IMR-90 (cell line): ENCODE measurements at regions not wholly inside any gene's neighbourhood (a gene's known extent, or its start where the extent isn't known, plus 50 kb on each side); places are given as distances from the start of the nearest gene placed in this dataset.

ENCODE experiments used
- ATAC-seq: fragments of 200-7000 bp; cut with Tn5 transposase; 2 replicates; pipeline ENCODE4 v1.9.1; 2020; ENCODE audit warnings: low read depth, mild to moderate bottlenecking, moderate library complexity
- BruUV-seq: library from RNA; stranded (reverse); fragments of 400-500 nt; replicated peaks from 2 replicates; lab custom pipeline; 2021; lab: Mats Ljungman, UMichigan
- CTCF ChIA-PET: fragments of 300-600 bp; formaldehyde crosslinking; extraction: SDS; loops from one replicate; lab custom pipeline; 2021; ENCODE audit warnings: antibody characterized with exemption; lab: Yijun Ruan, JAX
- POLR2A ChIA-PET: fragments of 300-600 bp; sonication (Branson Sonifier 250); formaldehyde crosslinking; loops from one replicate; lab custom pipeline; 2022; ENCODE audit warnings: antibody characterized with exemption; ENCODE audit not compliant: unreplicated experiment; lab: Charles Lee
- DNase-seq: peaks from one replicate; pipeline ENCODE4 v3.0.0; 2013
- H2AFZ ChIP-seq: replicated peaks from 2 replicates; pipeline ENCODE3; 2013; ENCODE audit warnings: low read length, mild to moderate bottlenecking; ENCODE audit not compliant: poor library complexity
- H2AK5ac ChIP-seq: 2 replicates; pipeline ENCODE4 v1.6.1; 2013; ENCODE audit warnings: low read depth, low read length, inconsistent platforms
- H2AK9ac ChIP-seq: replicated peaks from 2 replicates; pipeline ENCODE3; 2013; ENCODE audit warnings: mild to moderate bottlenecking, low read depth, low read length, moderate library complexity; ENCODE audit not compliant: poor library complexity
- H2BK120ac ChIP-seq: 2 replicates; pipeline ENCODE4 v1.6.1; 2013; ENCODE audit warnings: low read depth, low read length, inconsistent platforms
- H2BK15ac ChIP-seq: 3 replicates; pipeline ENCODE4 v1.6.1; 2013; ENCODE audit warnings: low read depth, low read length, inconsistent platforms
- H2BK20ac ChIP-seq: 2 replicates; pipeline ENCODE4 v1.6.1; 2013; ENCODE audit warnings: low read depth, mild to moderate bottlenecking, inconsistent platforms, low read length, moderate library complexity
- H2BK5ac ChIP-seq: 2 replicates; pipeline ENCODE4 v1.6.1; 2013; ENCODE audit warnings: mild to moderate bottlenecking, low read depth, low read length, inconsistent platforms; ENCODE audit not compliant: poor library complexity, severe bottlenecking
- H3K14ac ChIP-seq: replicated peaks from 2 replicates; pipeline ENCODE4 v1.6.1; 2013; ENCODE audit warnings: low read depth, low read length, inconsistent platforms
- H3K18ac ChIP-seq: 2 replicates; pipeline ENCODE4 v1.6.1; 2013; ENCODE audit warnings: low read depth, low read length, control low read depth
- H3K23ac ChIP-seq: 2 replicates; pipeline ENCODE4 v1.6.1; 2013; ENCODE audit warnings: low read depth, low read length, inconsistent platforms
- H3K27ac ChIP-seq: 2 replicates; pipeline ENCODE4 v1.5.1; 2013; ENCODE audit warnings: mild to moderate bottlenecking, control low read depth, low read length; ENCODE audit not compliant: insufficient read depth
- H3K27me3 ChIP-seq: 2 replicates; pipeline ENCODE4 v1.6.1; 2013; ENCODE audit warnings: low read length; ENCODE audit not compliant: control insufficient read depth, insufficient read depth
- H3K36me3 ChIP-seq: 2 replicates; pipeline ENCODE4 v1.6.1; 2013; ENCODE audit warnings: low read length, mixed read lengths; ENCODE audit not compliant: control insufficient read depth, insufficient read depth
- H3K4ac ChIP-seq: 2 replicates; pipeline ENCODE4 v1.6.1; 2013; ENCODE audit warnings: low read depth, low read length, inconsistent platforms
- H3K4me1 ChIP-seq: 2 replicates; pipeline ENCODE4 v1.6.1; 2013; ENCODE audit warnings: low read length, mixed read lengths; ENCODE audit not compliant: control insufficient read depth, insufficient read depth
- H3K4me2 ChIP-seq: 2 replicates; pipeline ENCODE4 v1.6.1; 2013; ENCODE audit warnings: low read depth, mild to moderate bottlenecking, control low read depth, low read length, moderate library complexity
- H3K4me3 ChIP-seq: 2 replicates; pipeline ENCODE4 v1.5.1; 2013; ENCODE audit warnings: low read depth, mild to moderate bottlenecking, control low read depth, low read length, moderate library complexity; ENCODE audit not compliant: insufficient read depth
- H3K56ac ChIP-seq: 2 replicates; pipeline ENCODE4 v1.6.1; 2013; ENCODE audit warnings: low read length, inconsistent platforms; ENCODE audit not compliant: insufficient read depth; ENCODE audit errors: extremely low read depth
- H3K79me1 ChIP-seq, 2 experiments: 2 replicates each; pipeline ENCODE4 v1.6.1; 2013; ENCODE audit warnings: low read length in 2 of 2, inconsistent platforms in 1 of 2, low read depth in 1 of 2
- H3K9ac ChIP-seq: 2 replicates; pipeline ENCODE4 v1.6.1; 2013; ENCODE audit warnings: low read depth, low read length, control low read depth
- H3K9me1 ChIP-seq: 2 replicates; pipeline ENCODE4 v1.6.1; 2013; ENCODE audit warnings: low read length, inconsistent platforms; ENCODE audit not compliant: insufficient read depth
- H3K9me3 ChIP-seq: 2 replicates; pipeline ENCODE4 v1.6.1; 2013; ENCODE audit warnings: low read length; ENCODE audit not compliant: control insufficient read depth, insufficient read depth
- H4K20me1 ChIP-seq: 2 replicates; pipeline ENCODE4 v1.6.1; 2013; ENCODE audit warnings: low read length, inconsistent platforms; ENCODE audit not compliant: insufficient read depth
- H4K5ac ChIP-seq: 2 replicates; pipeline ENCODE4 v1.6.1; 2013; ENCODE audit warnings: mild to moderate bottlenecking, low read depth, low read length, control low read depth
- H4K8ac ChIP-seq, 2 experiments: 2 replicates each; pipeline ENCODE4 v1.6.1; 2013; ENCODE audit warnings: low read depth in 2 of 2, low read length in 2 of 2, control low read depth in 1 of 2, inconsistent platforms in 1 of 2
- H4K91ac ChIP-seq: 2 replicates; pipeline ENCODE4 v1.6.1; 2013; ENCODE audit warnings: low read depth, low read length, inconsistent platforms; ENCODE audit not compliant: insufficient read depth
- BHLHE40 ChIP-seq: fragments of 150-350 bp; IDR thresholded peaks from 2 replicates; pipeline ENCODE4 v1.6.1; 2016; ENCODE audit warnings: mild to moderate bottlenecking, low read depth, low read length
- CEBPB ChIP-seq: IDR thresholded peaks from 2 replicates; pipeline ENCODE4 v1.6.1; 2012; ENCODE audit warnings: low read depth, low read length, improper control_type of control experiment
- CHD1 ChIP-seq: IDR thresholded peaks from 2 replicates; pipeline ENCODE4 v1.6.1; 2012; ENCODE audit warnings: low read depth, low read length, improper control_type of control experiment
- FOS ChIP-seq: fragments of 150-350 bp; IDR thresholded peaks from 2 replicates; pipeline ENCODE4 v1.6.1; 2016; ENCODE audit warnings: low read depth, low read length
- MAFK ChIP-seq: IDR thresholded peaks from 2 replicates; pipeline ENCODE4 v1.6.1; 2012; ENCODE audit warnings: low read depth, low read length, improper control_type of control experiment
- MAZ ChIP-seq: IDR thresholded peaks from 2 replicates; pipeline ENCODE4 v1.6.1; 2012; ENCODE audit warnings: low read depth, mild to moderate bottlenecking, low read length, improper control_type of control experiment, moderate library complexity, borderline replicate concordance
- MXI1 ChIP-seq: IDR thresholded peaks from 2 replicates; pipeline ENCODE4 v1.6.1; 2012; ENCODE audit warnings: low read depth, mild to moderate bottlenecking, low read length, moderate library complexity, borderline replicate concordance
- NFE2L2 ChIP-seq: fragments of 150-350 bp; IDR thresholded peaks from 2 replicates; pipeline ENCODE4 v1.6.1; 2016; ENCODE audit warnings: low read depth, mild to moderate bottlenecking, low read length
- RAD21 ChIP-seq: IDR thresholded peaks from 2 replicates; pipeline ENCODE4 v1.6.1; 2012; ENCODE audit warnings: low read length, improper control_type of control experiment
- RCOR1 ChIP-seq: IDR thresholded peaks from 2 replicates; pipeline ENCODE4 v1.6.1; 2012; ENCODE audit warnings: mild to moderate bottlenecking, low read length, improper control_type of control experiment; ENCODE audit not compliant: insufficient replicate concordance
- RFX5 ChIP-seq: IDR thresholded peaks from 2 replicates; pipeline ENCODE4 v1.8.0; 2012; ENCODE audit warnings: low read depth, mild to moderate bottlenecking, low read length, moderate library complexity
- SMC3 ChIP-seq: fragments of 150-350 bp; IDR thresholded peaks from 2 replicates; pipeline ENCODE4 v1.6.1; 2016; ENCODE audit warnings: low read depth, mild to moderate bottlenecking, antibody characterized with exemption, low read length, moderate library complexity
- USF2 ChIP-seq: fragments of 150-350 bp; IDR thresholded peaks from 2 replicates; pipeline ENCODE4 v1.6.1; 2017; ENCODE audit warnings: mild to moderate bottlenecking, antibody characterized with exemption, low read length, low read depth
- WGBS, 2 experiments: methylation state at CpG; one replicate each; pipeline versions ENCODE4 v1.1.5 to v1.1.7; 2013; ENCODE audit warnings: missing lambda C conversion rate in 2 of 2; ENCODE audit not compliant: insufficient read length in 1 of 2; ENCODE audit errors: extremely low coverage in 2 of 2; 5-methylcytosine and 5-hydroxymethylcytosine counted together
- dilution Hi-C: fragments of 300-500 bp; cut with HindIII; formaldehyde crosslinking; loops from one replicate; pipeline ENCODE4 v1.14.3; 2018; ENCODE audit warnings: low sequenced_read_pairs; ENCODE audit not compliant: unreplicated experiment
- in situ Hi-C: fragments of 300-500 bp; cut with MboI; formaldehyde crosslinking; loops from 3 replicates; pipeline ENCODE4 v1.14.3; 2019; ENCODE audit warnings: low sequenced_read_pairs, inconsistent platforms, mixed read lengths
- intact Hi-C: fragments of 100-400 bp; cut with micrococcal nuclease; formaldehyde crosslinking; loops from 2 replicates; pipeline ENCODE4 v1.10.0; 2022
- TF ChIP-seq, protein P1 (sequence below): conservative IDR thresholded peaks from 2 replicates; pipeline ENCODE4 v1.5.1; 2012; ENCODE audit warnings: mild to moderate bottlenecking, low read depth, low read length, improper control_type of control experiment

DNA sequence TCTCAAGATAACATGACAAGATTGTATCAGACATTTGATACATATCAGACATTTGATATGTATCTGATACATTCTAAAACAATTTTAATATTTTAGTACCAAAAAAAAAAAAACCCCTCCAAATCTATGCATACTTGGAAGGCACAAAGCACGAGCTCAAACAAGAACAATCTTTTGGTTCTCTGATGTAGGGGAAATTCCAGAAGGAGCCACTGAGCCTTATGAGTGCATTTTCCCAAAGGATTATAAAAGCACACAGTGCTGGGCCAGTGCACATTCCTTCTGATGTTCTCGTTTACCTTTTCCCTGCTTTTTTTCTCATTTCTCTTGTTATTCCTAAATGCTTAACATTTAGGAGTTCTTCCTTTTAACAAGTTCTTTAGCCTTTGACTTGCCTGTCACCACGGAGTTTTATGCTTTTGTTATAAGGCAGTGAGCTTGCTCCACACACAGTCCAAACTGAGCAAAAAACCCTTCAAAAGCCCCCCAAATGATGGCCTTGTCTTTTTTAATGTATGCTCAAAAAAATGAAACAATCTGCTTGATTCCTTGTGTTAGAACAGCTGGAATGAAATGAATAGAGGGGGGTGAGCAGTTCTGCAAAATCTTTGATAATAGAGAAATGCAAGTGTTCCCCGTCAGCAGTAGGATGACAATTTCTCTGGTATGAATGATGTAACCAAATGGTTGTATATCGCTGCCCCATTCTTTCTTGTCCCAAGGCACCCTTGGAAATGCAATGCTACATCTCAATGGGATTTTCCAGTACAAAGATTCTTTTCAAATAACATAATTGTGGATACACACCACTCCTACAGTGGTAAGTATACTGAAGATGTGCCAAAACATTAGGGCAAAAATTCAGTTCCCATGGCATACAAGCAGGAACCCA, 597.2 kb upstream of the ZEB2 start:
- H3K9me1 ChIP-seq: no peaks in the 10 kb centered on the region
- no peak overlapping the region for H3K18ac ChIP-seq
- H2BK20ac ChIP-seq: no peak overlapping the region
- H4K91ac ChIP-seq: no peak overlapping the region
- no peak overlapping the region for H3K9ac ChIP-seq
- no peak overlapping the region for H2AK5ac ChIP-seq
- no CpG with 5 or more reads among the region's 5 CpGs for WGBS, 2 experiments
- intact Hi-C loops: no loop called here
- no peaks in the 10 kb centered on the region for H3K9me3 ChIP-seq
- H2AK9ac ChIP-seq: no peak overlapping the region
- no peak overlapping the region for H3K4ac ChIP-seq
- BruUV-seq: no TSS peak
- H3K4me1 ChIP-seq: 0 out of 2 replicates have a peak, but pooled peaks cover 2% of the 10 kb centered on the region
- no peak overlapping the region for H2AFZ ChIP-seq
- H3K4me3 ChIP-seq: no peak overlapping the region
- H3K27me3 ChIP-seq: no peaks in the 10 kb centered on the region
- no peak overlapping the region for H3K4me2 ChIP-seq
- no peaks in the 10 kb centered on the region for H3K79me1 ChIP-seq
- no peaks in the 10 kb centered on the region for H4K20me1 ChIP-seq
- POLR2A ChIA-PET: no interaction called here
- no peak overlapping the region for H4K5ac ChIP-seq
- dilution Hi-C loops: no loop called here
- in situ Hi-C loops: no loop called here
- H3K36me3 ChIP-seq: no peaks in the 10 kb centered on the region
- H2BK120ac ChIP-seq: no peak overlapping the region
- no peak overlapping the region for H3K56ac ChIP-seq
- ATAC-seq (no peak), DNase-seq (peak; percentile 4)
- CTCF ChIA-PET: interaction anchor here (0.5 kb wide), 1 partner anchor 1278 kb away, joined by 8 read pairs; no protein-coding TSS in a partner anchor
- H2BK5ac ChIP-seq: no peak overlapping the region
- H3K23ac ChIP-seq: no peak overlapping the region
- no peak overlapping the region for H3K27ac ChIP-seq
- H3K14ac ChIP-seq: no peak overlapping the region
- no peak overlapping the region for H2BK15ac ChIP-seq
- H4K8ac ChIP-seq: no peak overlapping the region
- TF ChIP-seq CHD1 (no peak), BHLHE40 (no peak), FOS (no peak), RFX5 (no peak), RCOR1 (no peak), MXI1 (no peak), MAZ (no peak), CEBPB (no peak), SMC3 (no peak), NFE2L2 (no peak), USF2 (no peak), MAFK (no peak), RAD21 (no peak)
- TF ChIP-seq, protein P1, sequence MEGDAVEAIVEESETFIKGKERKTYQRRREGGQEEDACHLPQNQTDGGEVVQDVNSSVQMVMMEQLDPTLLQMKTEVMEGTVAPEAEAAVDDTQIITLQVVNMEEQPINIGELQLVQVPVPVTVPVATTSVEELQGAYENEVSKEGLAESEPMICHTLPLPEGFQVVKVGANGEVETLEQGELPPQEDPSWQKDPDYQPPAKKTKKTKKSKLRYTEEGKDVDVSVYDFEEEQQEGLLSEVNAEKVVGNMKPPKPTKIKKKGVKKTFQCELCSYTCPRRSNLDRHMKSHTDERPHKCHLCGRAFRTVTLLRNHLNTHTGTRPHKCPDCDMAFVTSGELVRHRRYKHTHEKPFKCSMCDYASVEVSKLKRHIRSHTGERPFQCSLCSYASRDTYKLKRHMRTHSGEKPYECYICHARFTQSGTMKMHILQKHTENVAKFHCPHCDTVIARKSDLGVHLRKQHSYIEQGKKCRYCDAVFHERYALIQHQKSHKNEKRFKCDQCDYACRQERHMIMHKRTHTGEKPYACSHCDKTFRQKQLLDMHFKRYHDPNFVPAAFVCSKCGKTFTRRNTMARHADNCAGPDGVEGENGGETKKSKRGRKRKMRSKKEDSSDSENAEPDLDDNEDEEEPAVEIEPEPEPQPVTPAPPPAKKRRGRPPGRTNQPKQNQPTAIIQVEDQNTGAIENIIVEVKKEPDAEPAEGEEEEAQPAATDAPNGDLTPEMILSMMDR: no peak
